CD4-positive, alpha-beta memory T cell (primary cell): ENCODE measurements at regions not wholly inside any gene's neighbourhood (a gene's known extent, or its start where the extent isn't known, plus 50 kb on each side); places are given as distances from the start of the nearest gene placed in this dataset.

ENCODE experiments used
- CTCF ChIA-PET: fragments of 350-600 bp; sonication (Branson Sonifier 250); formaldehyde crosslinking; loops from one replicate; lab custom pipeline; 2021; ENCODE audit warnings: inconsistent platforms; ENCODE audit not compliant: partially characterized antibody; lab: Charles Lee
- POLR2A ChIA-PET: fragments of 350-600 bp; sonication (Branson Sonifier 250); formaldehyde crosslinking; loops from one replicate; lab custom pipeline; 2021; ENCODE audit not compliant: partially characterized antibody; lab: Charles Lee
- DNase-seq, 5 donors: peaks; one replicate each; pipeline versions ENCODE4 v3.0.0 to v3.0.0-alpha.2; 2020 to 2022; ENCODE audit warnings: mixed read lengths in 1 of 5
- H3K27ac ChIP-seq: one replicate; pipeline ENCODE4 v1.7.0; 2013; ENCODE audit warnings: low read depth, low read length
- H3K27me3 ChIP-seq: 2 replicates; pipeline ENCODE4 v1.7.0; 2013; ENCODE audit warnings: mild to moderate bottlenecking, low read length, moderate library complexity; ENCODE audit not compliant: insufficient read depth
- H3K36me3 ChIP-seq: 2 replicates; pipeline ENCODE4 v1.7.0; 2013; ENCODE audit warnings: mild to moderate bottlenecking, low read length, moderate library complexity; ENCODE audit not compliant: insufficient read depth
- H3K4me1 ChIP-seq: 2 replicates; pipeline ENCODE4 v1.7.0; 2013; ENCODE audit warnings: mild to moderate bottlenecking, low read length, moderate library complexity; ENCODE audit not compliant: insufficient read depth
- H3K4me3 ChIP-seq, 2 donors: one replicate each; pipeline ENCODE4 v1.7.0; 2013; ENCODE audit warnings: low read length in 2 of 2, mild to moderate bottlenecking in 1 of 2
- H3K9me3 ChIP-seq, 2 donors: one replicate each; pipeline ENCODE4 v1.7.0; 2013; ENCODE audit warnings: low read length in 2 of 2, control low read depth in 1 of 2; ENCODE audit not compliant: control insufficient read depth in 1 of 2
- H3K27ac Mint-ChIP-seq, 7 donors: one replicate each; pipeline ENCODE4 v1.8.0; 2020 to 2021; ENCODE audit warnings: mixed read lengths in 7 of 7, mild to moderate bottlenecking in 6 of 7, inconsistent platforms in 3 of 7, moderate library complexity in 3 of 7
- H3K27me3 Mint-ChIP-seq, 2 donors: one replicate each; pipeline ENCODE4 v1.8.0; 2020 to 2021; ENCODE audit warnings: mixed read lengths in 2 of 2
- H3K36me3 Mint-ChIP-seq, 2 donors: one replicate each; pipeline ENCODE4 v1.8.0; 2020 to 2021; ENCODE audit warnings: mixed read lengths in 2 of 2, inconsistent platforms in 1 of 2, mild to moderate bottlenecking in 1 of 2
- H3K4me1 Mint-ChIP-seq, 4 donors: one replicate each; pipeline ENCODE4 v1.8.0; 2020 to 2021; ENCODE audit warnings: mixed read lengths in 4 of 4, mild to moderate bottlenecking in 1 of 4
- H3K4me3 Mint-ChIP-seq, 8 donors: one replicate each; pipeline ENCODE4 v1.8.0; 2020 to 2021; ENCODE audit warnings: mixed read lengths in 8 of 8, mild to moderate bottlenecking in 7 of 8, moderate library complexity in 6 of 8, inconsistent platforms in 3 of 8
- H3K9me3 Mint-ChIP-seq, 8 donors: one replicate each; pipeline ENCODE4 v1.8.0; 2020 to 2021; ENCODE audit warnings: mixed read lengths in 8 of 8, mild to moderate bottlenecking in 5 of 8, inconsistent platforms in 3 of 8, moderate library complexity in 1 of 8
- intact Hi-C: fragments of 100-400 bp; cut with micrococcal nuclease; formaldehyde crosslinking; loops from one replicate; pipeline ENCODE4 v1.15.1; 2023

- POLR2A ChIA-PET: no interaction called here
- no peaks in the 10 kb centered on the region for H3K4me1 Mint-ChIP-seq
Measured at GRCh38 chr5:93130624-93131490, 450.2 kb downstream of the NR2F1-AS1 start.

DNA sequence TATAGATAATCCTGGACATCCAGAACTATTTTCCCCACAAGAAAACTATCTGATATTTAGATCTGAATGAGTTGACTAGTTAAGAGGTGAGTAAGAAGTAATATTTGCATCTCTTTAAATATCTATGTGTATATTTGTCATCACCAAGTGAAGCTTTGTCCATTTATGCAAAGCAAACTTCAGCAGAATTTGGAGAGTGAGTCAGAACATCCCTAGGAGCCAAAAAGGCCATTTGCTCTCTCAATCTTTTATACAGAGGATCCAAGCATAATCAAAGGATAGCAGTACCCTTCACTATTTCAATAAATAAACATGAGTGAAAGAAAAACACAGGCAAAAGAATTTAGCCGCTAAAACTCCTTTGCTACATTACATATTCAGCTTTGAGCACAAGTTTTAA is 454.4 kb downstream of the NR2F1-AS1 start:
- Histone ChIP-seq H3K4me1 (no peaks in the 10 kb centered on the region), H3K36me3 (no peaks in the 10 kb centered on the region), H3K27ac (no peak overlapping the region), H3K4me3 (no peak overlapping the region), H3K27me3 (no peaks in the 10 kb centered on the region), H3K9me3 (no peaks in the 10 kb centered on the region)
- ChIA-PET POLR2A (no interaction called here), CTCF (no interaction called here)
- Mint-ChIP-seq H3K4me3 (no peak overlapping the region), H3K27ac (no peak overlapping the region), H3K36me3 (no peaks in the 10 kb centered on the region), H3K27me3 (no peaks in the 10 kb centered on the region), H3K9me3 (peaks cover 0 to 3% (median 0%) of the 10 kb centered on the region in 8 donors), H3K4me1 (no peaks in the 10 kb centered on the region)
- intact Hi-C loops: no loop called here
- no peak for DNase-seq

More at GRCh38 chr5:93130624-93131490, 450.2 kb downstream of the NR2F1-AS1 start:
- no peak overlapping the region for H3K27ac ChIP-seq
- Mint-ChIP-seq H3K9me3 (no peaks in the 10 kb centered on the region), H3K27ac (no peak overlapping the region), H3K36me3 (no peaks in the 10 kb centered on the region), H3K27me3 (no peaks in the 10 kb centered on the region), H3K4me3 (no peak overlapping the region)
- H3K36me3 ChIP-seq: no peaks in the 10 kb centered on the region
- H3K4me3 ChIP-seq: no peak overlapping the region
- intact Hi-C loops: no loop called here
- CTCF ChIA-PET: no interaction called here
- no peaks in the 10 kb centered on the region for H3K4me1 ChIP-seq
- no peaks in the 10 kb centered on the region for H3K9me3 ChIP-seq
- DNase-seq: no peak
- H3K27me3 ChIP-seq: no peaks in the 10 kb centered on the region

GRCh38 chr5:93123127-93123526 is 457.9 kb downstream of the NR2F1-AS1 start:
- ChIA-PET CTCF (no interaction called here), POLR2A (no interaction called here)
- no peaks in the 10 kb centered on the region for H3K27me3 ChIP-seq
- Mint-ChIP-seq H3K4me1 (no peaks in the 10 kb centered on the region), H3K4me3 (no peak overlapping the region), H3K36me3 (no peaks in the 10 kb centered on the region), H3K9me3 (peaks cover 0 to 3% (median 0%) of the 10 kb centered on the region in 8 donors), H3K27me3 (no peaks in the 10 kb centered on the region), H3K27ac (no peak overlapping the region)
- H3K27ac ChIP-seq: no peak overlapping the region
- DNase-seq: no peak
- intact Hi-C loops: no loop called here
- H3K4me3 ChIP-seq: no peak overlapping the region
- no peaks in the 10 kb centered on the region for H3K4me1 ChIP-seq
- no peaks in the 10 kb centered on the region for H3K36me3 ChIP-seq
- H3K9me3 ChIP-seq: no peaks in the 10 kb centered on the region

DNA sequence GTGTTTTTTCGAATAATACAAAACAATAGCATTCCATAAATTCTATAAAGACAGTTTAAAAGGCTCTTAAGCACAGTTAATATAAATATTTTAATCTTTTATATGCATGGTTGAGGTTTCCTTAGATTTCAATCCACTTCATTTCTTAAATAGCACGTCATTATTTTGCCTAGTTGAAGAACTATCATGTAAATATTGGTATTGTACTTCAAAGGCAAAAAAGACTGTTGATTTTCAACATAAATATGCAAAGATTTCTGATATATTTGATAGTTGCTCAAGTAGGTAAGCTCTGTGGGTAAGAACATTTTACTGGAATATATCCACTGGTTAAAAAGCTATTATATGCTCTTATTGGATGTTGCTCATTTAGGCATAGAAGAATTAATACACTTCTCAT is 458.6 kb downstream of the NR2F1-AS1 start:
- Histone ChIP-seq H3K4me1 (no peaks in the 10 kb centered on the region), H3K27me3 (no peaks in the 10 kb centered on the region), H3K36me3 (no peaks in the 10 kb centered on the region), H3K4me3 (no peak overlapping the region), H3K9me3 (no peaks in the 10 kb centered on the region), H3K27ac (no peak overlapping the region)
- CTCF ChIA-PET: no interaction called here
- no peak overlapping the region for H3K4me3 Mint-ChIP-seq
- H3K4me1 Mint-ChIP-seq: no peaks in the 10 kb centered on the region
- H3K27ac Mint-ChIP-seq: no peak overlapping the region
- POLR2A ChIA-PET: no interaction called here
- intact Hi-C loops: no loop called here
- H3K27me3 Mint-ChIP-seq: no peaks in the 10 kb centered on the region
- no peak for DNase-seq
- peaks cover 0 to 3% (median 0%) of the 10 kb centered on the region in 8 donors for H3K9me3 Mint-ChIP-seq
- no peaks in the 10 kb centered on the region for H3K36me3 Mint-ChIP-seq

DNA sequence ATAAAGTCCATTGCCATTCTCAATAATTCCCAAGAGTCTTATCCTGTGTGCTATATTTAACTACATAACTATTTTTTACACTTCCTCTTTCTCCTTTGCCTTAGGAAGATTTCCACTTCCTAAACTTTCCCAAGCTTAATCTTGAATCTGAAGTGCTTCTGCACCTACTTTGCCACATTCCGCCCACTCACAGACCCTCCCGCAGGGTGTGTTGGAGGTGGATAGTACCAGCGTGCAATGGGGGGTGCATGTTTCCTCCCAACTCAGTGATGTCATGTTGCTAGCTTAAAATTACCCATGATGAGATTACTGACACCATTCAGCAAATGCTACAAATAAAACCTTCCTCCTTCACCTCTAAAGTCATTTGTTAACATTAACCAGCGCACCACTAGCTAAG is 460.2 kb downstream of the NR2F1-AS1 start:
- Histone ChIP-seq H3K4me3 (no peak overlapping the region), H3K9me3 (no peaks in the 10 kb centered on the region), H3K4me1 (no peaks in the 10 kb centered on the region), H3K27me3 (no peaks in the 10 kb centered on the region), H3K36me3 (no peaks in the 10 kb centered on the region), H3K27ac (no peak overlapping the region)
- intact Hi-C loops: no loop called here
- DNase-seq: no peak
- Mint-ChIP-seq H3K4me1 (no peaks in the 10 kb centered on the region), H3K36me3 (no peaks in the 10 kb centered on the region), H3K27me3 (no peaks in the 10 kb centered on the region), H3K27ac (no peak overlapping the region), H3K9me3 (peaks cover 0 to 3% (median 0%) of the 10 kb centered on the region in 8 donors), H3K4me3 (no peak overlapping the region)
- CTCF ChIA-PET: no interaction called here
- POLR2A ChIA-PET: no interaction called here

GRCh38 chr5:93120051-93120450 is 461.0 kb downstream of the NR2F1-AS1 start:
- Mint-ChIP-seq H3K4me3 (no peak overlapping the region), H3K36me3 (no peaks in the 10 kb centered on the region), H3K27ac (no peak overlapping the region), H3K9me3 (peaks cover 0 to 3% (median 0%) of the 10 kb centered on the region in 8 donors), H3K27me3 (no peaks in the 10 kb centered on the region), H3K4me1 (no peaks in the 10 kb centered on the region)
- no peak for DNase-seq
- Histone ChIP-seq H3K4me3 (no peak overlapping the region), H3K27me3 (no peaks in the 10 kb centered on the region), H3K4me1 (no peaks in the 10 kb centered on the region), H3K9me3 (no peaks in the 10 kb centered on the region), H3K36me3 (no peaks in the 10 kb centered on the region), H3K27ac (no peak overlapping the region)
- ChIA-PET CTCF (no interaction called here), POLR2A (no interaction called here)
- intact Hi-C loops: no loop called here

DNA sequence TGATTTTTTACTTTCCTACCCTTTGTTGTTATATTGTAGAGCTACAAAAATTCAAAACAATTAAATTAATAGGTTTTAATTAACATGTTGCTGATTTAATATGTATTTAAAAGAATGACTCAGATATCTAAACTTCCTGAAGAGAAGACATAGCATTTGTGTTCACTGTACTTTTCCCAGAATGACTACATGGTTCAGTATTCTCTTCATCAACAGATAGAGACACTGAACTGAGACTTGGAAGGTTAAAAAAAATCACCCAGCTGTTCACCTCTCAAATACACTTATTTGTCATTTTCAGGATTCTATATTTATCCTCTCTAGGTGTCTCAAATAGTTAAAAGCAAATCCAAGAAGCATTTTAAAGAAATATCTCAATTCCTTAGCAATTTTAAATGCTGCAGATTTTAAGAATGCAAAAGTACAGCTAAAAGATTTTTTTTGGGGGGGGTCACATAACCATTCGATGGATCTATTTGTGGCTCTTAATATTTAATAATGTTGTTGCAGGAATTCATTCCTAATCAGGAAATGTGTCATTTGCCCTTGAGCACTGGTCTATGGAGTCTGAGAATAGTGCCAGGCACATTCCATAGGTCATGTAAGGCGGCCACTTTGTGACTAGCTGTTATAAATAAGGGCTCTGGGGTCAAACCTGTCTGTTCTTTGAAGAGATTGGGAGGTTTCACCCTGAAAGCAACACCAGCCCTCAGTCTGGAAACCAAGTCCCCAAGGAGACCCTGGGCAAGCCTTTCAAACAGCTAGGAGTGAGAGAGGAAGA is 463.1 kb downstream of the NR2F1-AS1 start:
- Histone ChIP-seq H3K4me3 (no peak overlapping the region), H3K9me3 (no peaks in the 10 kb centered on the region), H3K36me3 (no peaks in the 10 kb centered on the region), H3K27ac (no peak overlapping the region), H3K27me3 (no peaks in the 10 kb centered on the region), H3K4me1 (no peaks in the 10 kb centered on the region)
- no peaks in the 10 kb centered on the region for H3K36me3 Mint-ChIP-seq
- no peak overlapping the region for H3K4me3 Mint-ChIP-seq
- H3K27ac Mint-ChIP-seq: no peak overlapping the region
- H3K27me3 Mint-ChIP-seq: no peaks in the 10 kb centered on the region
- no peaks in the 10 kb centered on the region for H3K4me1 Mint-ChIP-seq
- ChIA-PET POLR2A (no interaction called here), CTCF (no interaction called here)
- H3K9me3 Mint-ChIP-seq: no peaks in the 10 kb centered on the region
- DNase-seq: no peak
- intact Hi-C loops: no loop called here
